ENCODE measurements at regions not wholly inside any gene's neighbourhood (a gene's known extent, or its start where the extent isn't known, plus 50 kb on each side); places are given as distances from the start of the nearest gene placed in this dataset.

DNA sequence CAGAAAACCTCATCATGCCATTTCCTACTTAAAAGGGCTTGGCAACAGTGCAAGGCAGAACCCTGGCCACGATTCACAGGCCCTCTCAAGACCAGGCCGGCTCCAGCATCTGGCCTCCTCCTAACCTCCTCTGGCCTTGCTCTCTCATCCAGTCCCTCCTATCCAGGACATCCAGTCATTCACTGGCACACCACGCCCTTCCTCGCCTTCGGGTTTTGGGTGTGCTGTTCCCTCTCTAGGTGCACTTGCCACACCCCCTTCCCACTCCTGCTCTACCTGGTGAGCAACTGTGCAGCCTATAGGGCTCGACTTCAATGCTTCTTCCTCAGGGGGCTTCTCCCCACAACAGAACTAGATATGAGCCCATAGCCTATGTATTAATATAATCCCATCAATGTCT lies 317.1 kb downstream of the ARRDC4 start:
- 75% methylated on average over 6 of the region's 6 CpGs for WGBS (ENCODE audit: insufficient coverage)
- Histone ChIP-seq H3K27ac (ENCODE audit: low read length) (no peak overlapping the region), H3K4me1 (ENCODE audit: control insufficient read depth, insufficient read depth, low read length) (no peaks in the 10 kb centered on the region), H3K36me3 (ENCODE audit: control insufficient read depth, insufficient read depth, low read length) (no peaks in the 10 kb centered on the region), H3K9me3 (ENCODE audit: control insufficient read depth, insufficient read depth, low read length) (no peaks in the 10 kb centered on the region), H3K4me3 (ENCODE audit: low read length) (no peak overlapping the region), H3K27me3 (ENCODE audit: control insufficient read depth, insufficient read depth, low read length) (no peaks in the 10 kb centered on the region)
- Mint-ChIP-seq H3K4me3 (no peak overlapping the region), H3K27me3 (ENCODE audit: low read depth in 2 of 2) (peaks cover 12 to 13% of the 10 kb centered on the region in 2 donors), H3K27ac (no peak overlapping the region), H3K9me3 (no peaks in the 10 kb centered on the region), H3K36me3 (no peaks in the 10 kb centered on the region), H3K4me1 (no peaks in the 10 kb centered on the region)
- TF ChIP-seq, protein P1, sequence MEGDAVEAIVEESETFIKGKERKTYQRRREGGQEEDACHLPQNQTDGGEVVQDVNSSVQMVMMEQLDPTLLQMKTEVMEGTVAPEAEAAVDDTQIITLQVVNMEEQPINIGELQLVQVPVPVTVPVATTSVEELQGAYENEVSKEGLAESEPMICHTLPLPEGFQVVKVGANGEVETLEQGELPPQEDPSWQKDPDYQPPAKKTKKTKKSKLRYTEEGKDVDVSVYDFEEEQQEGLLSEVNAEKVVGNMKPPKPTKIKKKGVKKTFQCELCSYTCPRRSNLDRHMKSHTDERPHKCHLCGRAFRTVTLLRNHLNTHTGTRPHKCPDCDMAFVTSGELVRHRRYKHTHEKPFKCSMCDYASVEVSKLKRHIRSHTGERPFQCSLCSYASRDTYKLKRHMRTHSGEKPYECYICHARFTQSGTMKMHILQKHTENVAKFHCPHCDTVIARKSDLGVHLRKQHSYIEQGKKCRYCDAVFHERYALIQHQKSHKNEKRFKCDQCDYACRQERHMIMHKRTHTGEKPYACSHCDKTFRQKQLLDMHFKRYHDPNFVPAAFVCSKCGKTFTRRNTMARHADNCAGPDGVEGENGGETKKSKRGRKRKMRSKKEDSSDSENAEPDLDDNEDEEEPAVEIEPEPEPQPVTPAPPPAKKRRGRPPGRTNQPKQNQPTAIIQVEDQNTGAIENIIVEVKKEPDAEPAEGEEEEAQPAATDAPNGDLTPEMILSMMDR (IDR thresholded peaks at IDR 0.05) = no peak
- intact Hi-C loops (cut with micrococcal nuclease) = no loop called here
- ATAC-seq (no peak), DNase-seq (no peak)

DNA sequence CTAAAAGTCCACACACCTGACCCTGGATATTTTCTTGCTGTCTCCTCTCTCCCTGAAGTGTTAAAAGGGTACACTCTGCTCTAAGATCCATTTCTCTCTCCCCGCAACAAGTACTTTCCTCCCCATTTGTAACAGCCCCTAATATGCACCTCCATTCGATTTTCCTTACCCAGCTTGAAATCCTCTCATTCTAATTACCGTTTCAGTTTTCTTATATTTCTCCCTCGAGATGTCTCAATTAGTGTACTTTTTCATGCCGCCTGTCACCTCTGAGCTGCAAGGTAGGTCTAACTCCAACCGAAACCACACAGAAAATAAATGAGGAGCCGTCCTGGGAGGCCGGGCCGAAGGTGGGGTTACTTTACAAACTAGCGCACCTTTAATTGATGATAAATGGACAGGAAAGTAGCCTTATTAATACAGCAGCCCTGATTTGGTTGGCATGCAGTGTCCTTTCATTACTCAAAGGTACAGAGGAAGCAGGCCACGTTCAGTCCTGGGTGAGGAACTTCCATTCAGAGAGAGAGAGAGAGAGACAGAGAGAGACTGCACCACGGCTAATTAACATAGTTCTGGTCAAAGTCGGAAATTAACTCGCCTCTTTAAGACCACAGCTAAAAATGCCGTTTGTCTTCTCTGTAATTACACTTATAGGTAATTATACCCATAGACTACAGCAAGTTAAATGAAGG lies 319.9 kb downstream of the ARRDC4 start:
- Mint-ChIP-seq H3K36me3 (no peaks in the 10 kb centered on the region), H3K4me1 (no peaks in the 10 kb centered on the region), H3K4me3 (no peak overlapping the region), H3K27ac (no peak overlapping the region), H3K9me3 (no peaks in the 10 kb centered on the region), H3K27me3 (ENCODE audit: low read depth in 2 of 2) (peaks cover 15 to 24% of the 10 kb centered on the region in 2 donors)
- DNase-seq (no peak), ATAC-seq (no peak)
- Histone ChIP-seq H3K9me3 (ENCODE audit: control insufficient read depth, insufficient read depth, low read length) (no peaks in the 10 kb centered on the region), H3K36me3 (ENCODE audit: control insufficient read depth, insufficient read depth, low read length) (no peaks in the 10 kb centered on the region), H3K27me3 (ENCODE audit: control insufficient read depth, insufficient read depth, low read length) (no peaks in the 10 kb centered on the region), H3K4me1 (ENCODE audit: control insufficient read depth, insufficient read depth, low read length) (no peaks in the 10 kb centered on the region), H3K27ac (ENCODE audit: low read length) (no peak overlapping the region), H3K4me3 (ENCODE audit: low read length) (no peak overlapping the region)
- TF ChIP-seq, protein P1 (IDR thresholded peaks at IDR 0.05) = no peak
- intact Hi-C loops (cut with micrococcal nuclease) = no loop called here
- WGBS (ENCODE audit: insufficient coverage) = 85% methylated on average over 11 of the region's 15 CpGs

DNA sequence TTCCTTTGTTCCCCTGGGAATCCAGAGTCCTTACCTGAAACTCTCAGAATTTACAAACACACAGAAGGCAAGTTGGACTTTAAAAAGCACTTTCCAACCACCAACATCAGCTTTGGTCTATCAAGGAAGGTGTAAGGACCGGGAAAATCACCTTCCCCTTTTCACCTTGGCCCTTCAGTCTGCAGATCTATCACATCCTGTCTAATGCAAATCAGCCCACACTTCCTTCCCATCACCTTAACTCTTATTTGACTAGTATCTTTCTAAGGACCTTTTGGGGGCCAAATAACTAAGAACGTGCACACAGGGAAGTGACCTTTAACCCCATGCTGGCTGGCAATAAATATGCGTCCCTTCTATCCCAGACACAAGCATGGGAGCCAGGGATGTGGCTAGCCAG lies 320.6 kb downstream of the ARRDC4 start:
- peaks cover 15 to 28% of the 10 kb centered on the region in 2 donors for H3K27me3 Mint-ChIP-seq (ENCODE audit: low read depth in 2 of 2)
- WGBS (ENCODE audit: insufficient coverage) = 46% methylated on average over 3 of the region's 3 CpGs
- H3K4me3 Mint-ChIP-seq = no peak overlapping the region
- H3K27ac Mint-ChIP-seq = no peak overlapping the region
- Histone ChIP-seq H3K27me3 (ENCODE audit: control insufficient read depth, insufficient read depth, low read length) (no peaks in the 10 kb centered on the region), H3K36me3 (ENCODE audit: control insufficient read depth, insufficient read depth, low read length) (no peaks in the 10 kb centered on the region), H3K4me1 (ENCODE audit: control insufficient read depth, insufficient read depth, low read length) (no peaks in the 10 kb centered on the region), H3K9me3 (ENCODE audit: control insufficient read depth, insufficient read depth, low read length) (no peaks in the 10 kb centered on the region), H3K27ac (ENCODE audit: low read length) (no peak overlapping the region), H3K4me3 (ENCODE audit: low read length) (no peak overlapping the region)
- H3K36me3 Mint-ChIP-seq = no peaks in the 10 kb centered on the region
- DNase-seq (no peak), ATAC-seq (no peak)
- H3K4me1 Mint-ChIP-seq = no peaks in the 10 kb centered on the region
- intact Hi-C loops (cut with micrococcal nuclease) = no loop called here
- TF ChIP-seq, protein P1 (IDR thresholded peaks at IDR 0.05) = no peak
- H3K9me3 Mint-ChIP-seq = no peaks in the 10 kb centered on the region

Data from natural killer cell (primary cell).